ENCODE measurements at regions not wholly inside any gene's neighbourhood (a gene's known extent, or its start where the extent isn't known, plus 50 kb on each side); places are given as distances from the start of the nearest gene placed in this dataset.

GRCh38 chr18:64718808-64719207 is 569.9 kb upstream of the LINC00305 start:
- CTCF ChIA-PET, result no interaction called here
- no TSS peak for BruUV-seq (replicated peaks)
- POLR2A ChIA-PET (ENCODE audit: unreplicated experiment), result no interaction called here

GRCh38 chr18:64717026-64717425 is 568.1 kb upstream of the LINC00305 start:
- no peaks in the 10 kb centered on the region for H3K36me3 ChIP-seq (ENCODE audit: low read depth, low read length)
- H3K4me2 ChIP-seq (ENCODE audit: low read length), result peak overlapping the region; percentile 73
- 0 out of 2 replicates have a peak overlapping the region, but pooled peaks have one; percentile 7 for H3K9ac ChIP-seq (ENCODE audit: low read length)
- ATAC-seq (peak; percentile 88), DNase-seq (peak; percentile 90)
- H2AFZ ChIP-seq (ENCODE audit: low read length), result 0 out of 2 replicates have a peak overlapping the region, but pooled peaks have one; percentile 45
- H3K27me3 ChIP-seq (ENCODE audit: low read length), result no peaks in the 10 kb centered on the region
- POLR2A ChIA-PET (ENCODE audit: unreplicated experiment), result no interaction called here
- H3K9me2 ChIP-seq (replicated peaks; ENCODE audit: low read length), result no peaks in the 10 kb centered on the region
- TF ChIP-seq CTCF (conservative IDR thresholded peaks at IDR 0.05; ENCODE audit: low read depth, low read length), result no peak
- no peak for TF ChIP-seq EZH2 (IDR thresholded peaks at IDR 0.05; ENCODE audit: low read length, unreplicated experiment)
- no peak for TF ChIP-seq EZH2phosphoT487 (IDR thresholded peaks at IDR 0.05; ENCODE audit: borderline replicate concordance, low read length)
- H3K79me2 ChIP-seq (ENCODE audit: low read length), result no peaks in the 10 kb centered on the region
- peaks cover 45% of the 10 kb centered on the region for H3K4me1 ChIP-seq (ENCODE audit: insufficient read depth, low read length)
- H3K4me3 ChIP-seq (ENCODE audit: low read length), result peak overlapping the region; percentile 29; the same call in 1 of the 2 replicates
- no TSS peak for BruUV-seq (replicated peaks)
- no peaks in the 10 kb centered on the region for H4K20me1 ChIP-seq (ENCODE audit: low read length)
- H3F3A ChIP-seq (ENCODE audit: low read length, unreplicated experiment), result no peaks in the 10 kb centered on the region
- intact Hi-C loops (cut with micrococcal nuclease), result no loop called here
- peak overlapping the region; percentile 65 for H3K27ac ChIP-seq (ENCODE audit: low read length)
- CTCF ChIA-PET, result no interaction called here
- H3K9me3 ChIP-seq (ENCODE audit: low read length), result no peaks in the 10 kb centered on the region

More at GRCh38 chr18:64718808-64719207, 569.9 kb upstream of the LINC00305 start:
- Histone ChIP-seq H3K9me2 (replicated peaks; ENCODE audit: low read length) (no peaks in the 10 kb centered on the region), H3K79me2 (ENCODE audit: low read length) (no peaks in the 10 kb centered on the region), H3K4me3 (ENCODE audit: low read length) (no peak overlapping the region), H3K9ac (ENCODE audit: low read length) (no peak overlapping the region), H3F3A (ENCODE audit: low read length, unreplicated experiment) (no peaks in the 10 kb centered on the region), H3K4me2 (ENCODE audit: low read length) (no peak overlapping the region), H3K27me3 (ENCODE audit: low read length) (no peaks in the 10 kb centered on the region), H4K20me1 (ENCODE audit: low read length) (no peaks in the 10 kb centered on the region), H2AFZ (ENCODE audit: low read length) (no peak overlapping the region), H3K9me3 (ENCODE audit: low read length) (no peaks in the 10 kb centered on the region), H3K36me3 (ENCODE audit: low read depth, low read length) (no peaks in the 10 kb centered on the region), H3K27ac (ENCODE audit: low read length) (no peak overlapping the region), H3K4me1 (ENCODE audit: insufficient read depth, low read length) (peaks cover 27% of the 10 kb centered on the region)
- intact Hi-C loops (cut with micrococcal nuclease), result no loop called here
- ATAC-seq (no peak), DNase-seq (no peak)
- no peak for TF ChIP-seq CTCF (conservative IDR thresholded peaks at IDR 0.05; ENCODE audit: low read depth, low read length)
- no peak for TF ChIP-seq EZH2 (IDR thresholded peaks at IDR 0.05; ENCODE audit: low read length, unreplicated experiment)
- TF ChIP-seq EZH2phosphoT487 (IDR thresholded peaks at IDR 0.05; ENCODE audit: borderline replicate concordance, low read length), result no peak

- Histone ChIP-seq H3K9me2 (replicated peaks; ENCODE audit: low read length) (no peaks in the 10 kb centered on the region), H2AFZ (ENCODE audit: low read length) (no peak overlapping the region), H3K9me3 (ENCODE audit: low read length) (no peaks in the 10 kb centered on the region), H3K79me2 (ENCODE audit: low read length) (no peaks in the 10 kb centered on the region), H4K20me1 (ENCODE audit: low read length) (no peaks in the 10 kb centered on the region), H3K27me3 (ENCODE audit: low read length) (no peaks in the 10 kb centered on the region), H3K4me2 (ENCODE audit: low read length) (no peak overlapping the region), H3K9ac (ENCODE audit: low read length) (no peak overlapping the region), H3F3A (ENCODE audit: low read length, unreplicated experiment) (peaks cover 19% of the 10 kb centered on the region), H3K4me1 (ENCODE audit: insufficient read depth, low read length) (peaks cover 66% of the 10 kb centered on the region), H3K4me3 (ENCODE audit: low read length) (no peak overlapping the region), H3K27ac (ENCODE audit: low read length) (no peak overlapping the region), H3K36me3 (ENCODE audit: low read depth, low read length) (no peaks in the 10 kb centered on the region)
- TF ChIP-seq EZH2phosphoT487 (IDR thresholded peaks at IDR 0.05; ENCODE audit: borderline replicate concordance, low read length) (no peak), CTCF (conservative IDR thresholded peaks at IDR 0.05; ENCODE audit: low read depth, low read length) (no peak), EZH2 (IDR thresholded peaks at IDR 0.05; ENCODE audit: low read length, unreplicated experiment) (no peak)
- POLR2A ChIA-PET (ENCODE audit: unreplicated experiment), result interaction anchor here (0.6 kb wide), 1 partner anchor 20 kb away, joined by 5 read pairs; no protein-coding TSS in a partner anchor
- CTCF ChIA-PET, result no interaction called here
- ATAC-seq, result no peak
- no peak for DNase-seq
- intact Hi-C loops (cut with micrococcal nuclease), result loop anchor here (5.0 kb wide), 1 partner anchor 258 kb away; no protein-coding TSS in a partner anchor
- BruUV-seq (replicated peaks), result no TSS peak
These were observed 565.2 kb upstream of the LINC00305 start for GRCh38 chr18:64714086-64714485.

All from PC-3 (cell line).